GM18909 (cell line): ENCODE measurements at regions not wholly inside any gene's neighbourhood (a gene's known extent, or its start where the extent isn't known, plus 50 kb on each side); places are given as distances from the start of the nearest gene placed in this dataset.
A peak's percentile ranks its signal among the peaks of the same experiment; 100 is the strongest.
"Not testable (repeated sequence)": the region's sequence is repeated elsewhere in the genome, so short reads cannot be mapped to it uniquely, and the experiment has no call there.

Experiments used
- ATAC-seq: cut with Tn5 transposase; IDR thresholded peaks from one replicate; pipeline ENCODE4 v1.9.1; 2021; ENCODE audit warnings: mild to moderate bottlenecking; ENCODE audit not compliant: unreplicated experiment, poor library complexity

GRCh38 chr9:97772145-97772544 lies 75.0 kb upstream of the XPA start:
- no peak for ATAC-seq

GRCh38 chr9:97773091-97773490 lies 76.0 kb upstream of the XPA start:
- ATAC-seq, result no peak

GRCh38 chr9:97773723-97774122 lies 76.6 kb upstream of the XPA start:
- ATAC-seq, result no peak

GRCh38 chr9:97774673-97775072 lies 77.5 kb upstream of the XPA start:
- ATAC-seq, result no peak

- not testable (repeated sequence) for ATAC-seq
Measured at GRCh38 chr9:97778740-97779139, 74.3 kb upstream of the FOXE1 start.

GRCh38 chr9:97779608-97780007 lies 73.4 kb upstream of the FOXE1 start:
- ATAC-seq, result no peak

- ATAC-seq, result no peak
Measured at GRCh38 chr9:97781902-97782301, 71.1 kb upstream of the FOXE1 start.

GRCh38 chr9:97786341-97786740 lies 66.7 kb upstream of the FOXE1 start:
- ATAC-seq, result no peak

- ATAC-seq, result no peak
Measured at GRCh38 chr9:97787551-97787950, 65.5 kb upstream of the FOXE1 start.

GRCh38 chr9:97788763-97789663 lies 64.0 kb upstream of the FOXE1 start:
- ATAC-seq, result no peak

GRCh38 chr9:97790542-97790941 lies 62.5 kb upstream of the FOXE1 start:
- no peak for ATAC-seq

- ATAC-seq, result no peak
Measured at GRCh38 chr9:97791542-97791941, 61.5 kb upstream of the FOXE1 start.

- ATAC-seq, result no peak
Measured at GRCh38 chr9:97793067-97793466, 60.0 kb upstream of the FOXE1 start.

- ATAC-seq, result no peak
Measured at GRCh38 chr9:97794666-97795065, 58.4 kb upstream of the FOXE1 start.

GRCh38 chr9:97796176-97796575 lies 56.9 kb upstream of the FOXE1 start:
- ATAC-seq, result not testable (repeated sequence)

GRCh38 chr9:97801180-97801579 lies 51.8 kb upstream of the FOXE1 start:
- ATAC-seq, result no peak

- ATAC-seq, result no peak
Measured at GRCh38 chr9:97802276-97802675, 50.8 kb upstream of the FOXE1 start.

GRCh38 chr9:97803167-97804058 lies 49.6 kb upstream of the FOXE1 start:
- ATAC-seq, result peak; percentile 84
